ENCODE measurements at regions not wholly inside any gene's neighbourhood (a gene's known extent, or its start where the extent isn't known, plus 50 kb on each side); places are given as distances from the start of the nearest gene placed in this dataset.
"Not testable (repeated sequence)": the region's sequence is repeated elsewhere in the genome, so short reads cannot be mapped to it uniquely, and the experiment has no call there.

DNA sequence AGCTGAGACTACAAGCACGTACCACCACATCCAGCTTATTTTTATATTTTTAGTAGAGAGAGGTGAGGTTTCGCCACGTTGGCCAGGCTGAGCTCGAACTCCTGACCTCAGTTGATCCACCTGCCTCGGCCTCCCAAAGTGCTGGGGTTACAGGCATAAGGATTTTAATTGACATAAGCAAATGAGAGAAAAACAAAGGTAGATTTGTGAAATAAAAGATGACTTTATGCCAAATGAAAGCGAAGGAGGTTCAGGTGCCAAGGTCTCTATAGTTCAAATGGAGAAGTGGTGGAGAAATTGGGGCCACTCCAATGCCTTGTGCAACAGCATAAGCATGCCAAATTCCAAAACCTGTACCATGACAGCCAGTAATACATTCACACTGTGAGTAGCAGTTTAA lies 180.6 kb downstream of the MREG start:
- DNase-seq, result no peak

DNA sequence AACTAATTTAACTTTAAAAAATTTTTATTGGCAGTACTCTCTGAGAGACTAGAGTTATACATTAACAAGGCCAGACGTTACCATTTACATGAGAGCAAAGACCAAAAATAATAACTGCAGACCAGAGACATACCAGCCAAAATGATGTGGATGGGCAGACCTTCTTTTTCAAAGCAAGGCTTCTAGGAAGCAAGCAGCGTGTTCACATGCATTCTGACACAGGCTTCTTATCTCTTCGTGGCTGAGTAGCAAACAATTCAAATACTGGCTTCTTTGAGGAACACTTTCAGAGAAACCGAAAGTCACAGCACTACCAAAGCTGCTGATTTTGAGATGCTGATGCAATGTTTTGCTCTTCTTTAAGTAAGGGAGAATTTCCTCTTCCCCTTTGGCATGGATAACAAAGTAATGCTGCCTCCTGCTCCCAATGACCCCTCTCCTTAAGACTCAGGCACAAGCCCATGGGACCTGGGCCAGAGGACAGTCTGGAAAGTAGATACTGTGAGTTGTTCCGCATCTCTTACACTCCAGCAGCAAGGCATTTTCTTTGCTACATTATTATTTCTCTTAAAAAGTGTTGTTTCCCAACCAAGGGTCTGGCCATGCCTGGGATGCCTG lies 181.9 kb downstream of the MREG start:
- no peak for DNase-seq

DNA sequence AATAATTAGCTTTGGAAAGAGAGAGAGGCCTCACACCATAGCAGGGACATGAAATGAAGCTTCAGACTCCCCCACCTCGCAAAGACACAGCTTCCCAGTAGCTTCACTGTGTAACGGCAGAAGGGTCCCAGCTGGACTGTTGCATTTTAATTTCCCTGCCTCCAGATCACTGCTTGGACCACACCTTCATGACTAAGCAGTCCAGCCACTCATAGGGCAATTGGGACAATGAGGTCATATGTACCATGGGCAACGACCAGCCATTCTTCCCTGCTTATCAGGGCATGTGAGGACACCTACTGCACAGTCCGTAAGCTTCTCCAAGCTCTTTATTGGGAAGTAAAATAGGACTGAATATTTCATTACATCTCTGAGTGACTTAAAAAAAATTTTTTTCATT lies 183.0 kb downstream of the MREG start:
- no peak for DNase-seq

DNA sequence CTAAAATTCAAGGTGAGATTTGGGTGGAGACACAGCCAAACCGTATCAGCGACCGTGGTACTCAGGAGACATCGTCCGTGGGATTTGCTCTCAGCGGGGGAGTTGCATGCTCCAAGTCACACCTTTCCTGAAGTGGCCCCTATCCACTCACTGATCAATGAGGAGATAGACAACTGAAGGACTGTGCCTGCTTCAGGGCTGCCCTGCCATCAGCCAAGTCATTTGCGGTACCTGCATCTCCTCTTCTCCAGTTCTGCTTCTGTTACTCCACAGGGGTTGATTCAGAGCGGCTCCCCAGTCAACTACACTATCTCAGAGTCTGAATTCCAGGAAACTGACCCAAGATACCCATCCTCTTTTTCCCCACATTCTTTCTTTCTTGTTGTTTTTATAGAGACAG lies 184.1 kb downstream of the MREG start:
- DNase-seq, result no peak

DNA sequence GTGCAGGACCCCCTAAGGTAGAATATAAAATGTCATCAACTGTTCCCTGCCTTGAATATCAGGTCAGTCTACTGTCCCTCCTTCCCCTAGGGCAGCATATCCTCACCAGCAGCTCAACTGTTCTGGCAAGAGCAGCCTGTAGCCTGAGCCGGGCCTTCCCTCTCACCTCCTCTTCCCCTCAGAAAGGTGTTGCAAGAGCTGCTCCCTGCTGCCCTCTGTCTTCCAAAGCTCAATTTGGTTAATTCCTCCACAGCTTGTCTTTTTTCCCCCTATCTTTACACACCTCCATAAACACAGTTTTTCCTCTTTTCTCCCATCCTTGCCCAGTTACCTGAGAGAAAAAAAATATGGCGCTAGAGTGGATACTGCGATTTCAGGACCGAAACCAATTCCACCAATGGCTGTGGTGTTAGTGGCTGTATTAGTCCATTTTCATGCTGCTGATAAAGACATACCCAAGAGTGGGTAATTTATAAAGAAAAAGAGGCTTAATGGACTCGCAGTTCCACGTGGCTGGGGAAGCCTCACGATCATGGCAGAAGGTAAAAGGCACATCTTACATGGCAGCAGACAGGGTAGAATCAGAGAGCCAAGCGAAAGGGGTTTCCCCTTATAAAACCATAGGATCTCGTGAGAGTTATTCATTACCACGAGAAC lies 184.7 kb downstream of the MREG start:
- no peak for DNase-seq

DNA sequence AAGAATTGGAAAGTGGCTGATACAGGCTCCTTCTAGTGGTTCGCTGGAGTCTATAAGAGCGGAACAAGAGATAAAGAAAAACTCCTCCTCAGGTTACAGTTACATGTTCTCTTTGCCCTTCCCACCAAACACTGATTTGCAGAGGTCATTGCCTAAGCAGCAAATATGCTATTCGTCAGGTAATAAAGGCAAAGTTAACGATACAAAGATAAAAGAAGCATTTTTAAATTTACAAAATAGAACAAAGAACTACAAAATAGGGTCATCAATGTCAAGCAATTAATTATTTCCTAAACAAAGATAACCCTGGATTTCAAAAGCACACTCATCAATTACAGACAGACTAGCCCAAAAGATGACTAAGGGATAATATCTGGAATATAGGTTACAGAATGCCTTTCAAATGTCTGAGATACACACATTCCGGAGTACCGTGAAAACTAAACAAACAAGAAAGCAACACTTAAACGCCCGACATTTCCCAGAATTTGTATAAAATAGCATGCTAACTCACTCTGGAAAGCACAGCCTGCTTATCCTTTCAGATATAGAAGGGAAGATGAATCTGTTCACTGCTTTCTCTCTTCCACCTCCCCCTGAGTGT lies 186.4 kb downstream of the MREG start:
- no peak for DNase-seq

DNA sequence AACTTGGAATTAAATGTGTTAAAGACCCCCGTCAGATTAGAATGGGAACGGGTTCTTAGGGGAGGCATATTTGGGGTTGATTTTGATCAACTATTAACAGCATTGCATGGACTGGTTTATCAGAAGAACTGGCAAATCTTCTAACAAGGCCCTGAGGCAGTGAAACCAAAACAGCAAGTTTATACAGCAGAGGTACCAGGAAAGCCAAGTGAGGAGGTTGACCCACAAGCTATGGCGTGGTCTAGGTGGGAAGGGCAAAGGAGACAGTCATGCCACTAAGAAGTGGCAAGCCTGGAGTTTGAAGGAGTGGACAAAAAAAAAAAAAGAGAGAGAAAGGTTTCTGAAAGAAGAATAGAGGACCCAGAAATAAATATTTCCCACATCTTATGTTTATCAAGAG lies 187.0 kb downstream of the MREG start:
- no peak for DNase-seq

DNA sequence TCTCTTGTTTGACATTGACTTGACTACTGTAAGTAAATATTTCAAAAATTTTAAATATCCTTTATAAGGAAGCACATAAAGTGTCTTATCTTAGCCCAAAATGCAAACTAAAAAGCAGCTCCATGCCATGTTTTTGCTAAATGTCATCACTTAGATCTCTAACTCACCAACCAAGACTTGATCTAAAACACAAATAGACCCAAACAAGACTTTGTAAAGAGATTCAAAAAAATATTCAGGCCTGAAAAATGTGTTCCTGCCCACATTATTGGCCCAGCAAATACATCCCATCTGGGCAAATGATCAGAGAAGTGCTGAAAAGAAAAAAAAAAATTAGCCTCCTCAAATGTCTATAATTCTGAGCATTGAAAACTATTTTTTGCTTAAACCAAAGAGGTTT lies 187.6 kb downstream of the MREG start:
- no peak for DNase-seq

DNA sequence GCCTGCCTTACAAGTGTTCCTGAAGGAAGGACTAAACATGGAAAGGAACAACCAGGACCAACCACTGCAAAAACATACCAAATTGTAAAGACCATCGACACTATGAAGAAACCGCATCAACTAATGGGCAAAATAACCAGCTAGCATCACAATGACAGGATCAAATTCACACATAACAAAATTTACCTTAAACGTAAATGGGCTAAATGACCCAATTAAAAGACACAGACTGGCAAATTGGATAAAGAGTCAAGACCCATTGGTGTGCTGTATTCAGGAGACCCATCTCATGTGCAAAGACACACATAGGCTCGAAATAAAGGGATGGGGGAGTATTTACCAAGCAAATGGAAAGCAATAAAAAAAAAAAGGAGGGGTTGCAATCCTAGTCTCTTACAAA lies 192.1 kb downstream of the MREG start:
- DNase-seq, result not testable (repeated sequence)

DNA sequence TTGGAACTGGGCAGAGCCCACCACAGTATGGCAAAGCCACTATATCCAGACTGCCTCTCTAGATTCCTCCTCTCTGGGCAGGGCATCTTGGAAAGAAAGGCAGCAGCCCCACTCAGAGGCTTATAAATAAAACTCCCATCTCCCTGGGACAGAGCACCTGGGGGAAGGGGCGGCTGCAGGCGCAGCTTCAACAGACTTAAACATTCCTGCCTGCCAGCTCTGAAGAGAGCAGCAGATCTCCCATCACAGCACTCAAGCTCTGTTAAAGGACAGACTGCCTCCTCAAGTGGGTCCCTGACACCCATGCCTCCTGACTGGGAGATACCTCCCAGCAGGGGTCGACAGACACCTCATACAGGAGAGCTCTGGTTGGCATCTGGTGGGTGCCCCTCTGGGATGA lies 193.6 kb downstream of the MREG start:
- not testable (repeated sequence) for DNase-seq

DNA sequence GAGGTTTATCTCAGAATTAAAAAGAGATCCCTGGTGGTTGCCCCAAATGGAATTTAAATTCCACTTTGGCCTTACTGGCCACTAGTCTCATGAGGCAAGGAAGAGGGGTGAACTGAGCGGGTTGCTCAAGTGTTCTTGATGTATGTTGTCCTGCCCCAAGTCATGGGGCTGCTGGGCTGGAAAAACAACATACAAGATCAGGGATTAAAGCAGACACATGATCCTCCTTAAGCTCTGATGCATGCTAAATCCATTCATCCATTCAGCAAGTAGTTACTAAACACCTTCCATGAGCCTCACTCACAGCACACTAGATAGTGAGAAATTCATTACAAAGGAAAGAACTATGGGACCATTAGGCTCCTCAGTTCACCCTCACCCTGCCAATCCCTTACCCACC lies 196.3 kb downstream of the MREG start:
- DNase-seq, result no peak

DNA sequence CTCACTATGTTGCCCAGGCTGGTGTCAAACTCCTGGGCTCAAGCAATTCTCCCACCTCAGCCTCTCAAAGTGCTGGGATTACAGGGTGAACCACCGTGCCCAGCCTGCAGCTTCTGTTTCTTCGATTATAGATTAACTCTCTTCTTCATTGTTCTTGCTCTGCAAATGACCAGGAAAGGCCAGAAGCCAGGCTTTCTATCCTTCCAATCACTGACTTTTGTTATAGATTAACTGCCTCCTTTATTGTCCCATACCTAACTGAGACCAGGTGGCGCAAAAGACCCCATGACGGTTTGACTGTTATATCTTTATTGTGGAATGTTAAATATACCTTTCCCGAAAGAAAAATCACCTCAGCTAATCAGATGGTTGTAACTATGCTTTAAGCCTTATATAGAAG lies 196.9 kb downstream of the MREG start:
- no peak for DNase-seq

DNA sequence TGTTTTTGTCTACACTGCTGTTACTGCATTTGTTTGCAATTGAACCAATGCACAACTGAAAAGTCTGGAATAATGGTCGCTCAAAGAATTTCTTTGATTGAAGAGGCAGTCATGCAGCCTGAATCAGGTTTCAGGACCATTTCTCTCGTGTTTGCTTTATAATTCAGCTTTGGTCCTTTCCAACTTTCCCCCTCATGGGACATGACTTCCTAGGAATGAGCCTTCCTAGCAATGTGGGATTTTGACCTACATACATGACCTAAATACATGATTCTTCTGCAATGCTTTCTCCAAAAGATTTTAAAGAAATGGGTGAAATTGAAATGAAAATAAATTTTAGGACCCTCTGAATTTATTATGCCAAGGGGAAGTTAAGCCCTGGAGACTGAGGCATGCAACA lies 197.4 kb downstream of the MREG start:
- no peak for DNase-seq

DNA sequence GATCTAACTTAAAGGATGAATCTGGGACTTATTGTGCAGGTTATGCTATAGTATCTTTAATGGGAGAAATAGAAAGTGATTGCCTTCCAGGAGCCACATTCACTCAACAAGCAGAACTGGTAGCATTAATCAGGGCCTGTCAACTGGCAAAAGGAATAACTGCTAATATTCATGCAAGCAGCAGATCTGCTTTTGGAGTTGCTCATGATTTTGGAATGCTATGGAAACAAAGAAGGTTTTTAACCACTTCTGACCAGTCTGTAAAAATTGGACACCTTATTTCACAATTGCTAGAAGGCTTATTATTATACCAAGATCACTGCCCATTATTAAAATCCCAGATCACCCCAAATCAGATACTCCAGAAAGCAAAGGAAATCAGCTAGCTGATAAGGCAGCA lies 200.4 kb downstream of the MREG start:
- no peak for DNase-seq

DNA sequence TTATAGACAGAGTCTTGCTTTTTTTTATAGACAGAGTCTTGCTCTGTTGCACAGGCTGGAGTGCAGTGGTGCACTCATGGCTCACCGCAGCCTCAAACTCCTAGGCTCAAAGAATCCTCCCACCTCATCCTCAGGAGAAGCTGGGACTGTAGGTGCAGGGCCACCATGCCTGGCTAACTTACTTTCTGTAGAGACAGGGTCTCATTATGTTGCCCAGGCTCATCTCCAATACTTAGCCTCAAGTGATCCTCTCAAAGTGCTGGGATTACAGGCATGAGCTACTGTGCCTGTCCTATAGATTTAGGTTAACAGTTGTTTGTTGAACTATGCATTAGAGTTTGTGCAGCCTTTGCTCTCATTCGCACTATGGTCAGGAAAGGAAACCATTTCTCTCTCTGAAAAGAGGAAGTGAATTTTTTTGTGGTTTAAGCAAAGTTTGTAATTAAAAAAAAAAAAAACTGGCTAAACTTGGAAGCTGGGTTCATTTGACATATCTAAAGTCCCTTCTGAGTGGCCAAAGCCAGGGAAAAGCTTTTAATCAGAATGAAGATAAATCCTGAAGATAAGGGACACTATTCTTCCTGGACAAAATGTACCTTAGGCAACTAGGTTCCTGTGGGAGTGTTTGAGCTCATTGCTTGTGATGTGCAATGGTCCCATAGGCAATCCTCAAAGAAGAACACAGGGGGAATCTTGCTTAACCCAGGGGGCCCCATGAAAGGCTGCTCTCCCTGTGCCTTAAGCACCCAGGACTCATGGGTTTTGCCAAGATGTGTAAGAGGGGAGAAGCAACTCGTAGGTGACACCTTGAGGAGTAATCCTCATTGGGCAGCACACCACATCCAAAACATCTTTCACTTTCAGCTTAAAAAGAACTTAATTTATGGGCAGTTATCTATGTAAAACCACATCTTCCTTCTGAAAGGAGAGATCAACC lies 201.7 kb downstream of the MREG start:
- DNase-seq, result no peak

DNA sequence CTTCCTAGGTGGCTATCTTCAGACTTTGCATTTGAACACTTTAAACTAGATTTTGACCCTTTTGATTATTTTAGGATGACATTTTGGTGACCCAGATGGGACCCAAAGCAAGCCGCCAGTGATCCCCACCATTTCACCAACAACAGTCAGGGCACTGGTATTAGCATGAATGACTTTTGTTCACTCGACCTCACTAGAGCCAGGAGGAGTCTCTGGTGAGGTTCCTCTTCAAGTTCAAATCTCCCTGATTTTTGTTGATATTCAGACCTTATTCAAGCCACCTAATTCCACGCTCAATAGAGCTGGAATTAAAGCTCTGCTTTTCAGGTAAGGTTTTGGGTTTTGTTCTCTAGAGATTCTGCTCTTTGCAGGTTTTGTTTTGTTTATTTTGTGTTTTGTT lies 202.3 kb downstream of the MREG start:
- DNase-seq, result no peak

DNA sequence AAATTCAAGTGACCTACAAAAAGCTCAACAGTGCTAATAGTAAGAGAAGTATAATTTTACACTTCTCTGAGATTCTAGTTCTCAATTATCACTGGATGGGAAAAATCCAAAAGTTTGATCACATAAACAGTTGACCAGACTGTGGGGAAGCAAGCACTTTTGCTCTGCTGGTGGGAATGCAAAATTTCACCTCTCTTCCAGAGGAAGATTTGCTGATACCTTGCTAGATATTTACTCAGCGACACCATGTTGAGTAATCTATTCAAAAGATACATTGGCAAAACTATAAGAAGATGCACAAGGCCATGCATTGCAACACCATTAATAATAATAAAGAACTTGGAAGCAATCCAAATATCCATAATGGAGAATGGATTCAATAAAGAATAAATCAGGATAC lies 204.4 kb downstream of the MREG start:
- DNase-seq, result no peak

DNA sequence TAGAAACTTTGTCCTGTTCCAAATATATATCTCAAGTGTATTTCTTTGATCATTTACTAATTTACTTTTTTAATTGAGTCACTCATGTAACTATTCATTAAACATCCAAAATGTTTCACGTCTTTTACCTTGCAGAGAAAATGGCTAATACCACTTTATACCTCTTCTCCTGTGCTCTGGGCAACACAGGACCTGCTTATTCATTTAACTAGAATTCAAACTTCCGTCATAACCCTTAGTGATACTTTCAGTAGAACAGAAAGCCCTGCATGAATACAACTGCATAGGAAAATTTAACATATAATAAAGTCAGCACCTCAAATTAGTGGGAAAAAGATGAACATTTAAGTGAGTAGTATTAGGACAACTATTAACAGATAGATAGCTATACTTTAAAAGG lies 205.2 kb downstream of the MREG start:
- no peak for DNase-seq

DNA sequence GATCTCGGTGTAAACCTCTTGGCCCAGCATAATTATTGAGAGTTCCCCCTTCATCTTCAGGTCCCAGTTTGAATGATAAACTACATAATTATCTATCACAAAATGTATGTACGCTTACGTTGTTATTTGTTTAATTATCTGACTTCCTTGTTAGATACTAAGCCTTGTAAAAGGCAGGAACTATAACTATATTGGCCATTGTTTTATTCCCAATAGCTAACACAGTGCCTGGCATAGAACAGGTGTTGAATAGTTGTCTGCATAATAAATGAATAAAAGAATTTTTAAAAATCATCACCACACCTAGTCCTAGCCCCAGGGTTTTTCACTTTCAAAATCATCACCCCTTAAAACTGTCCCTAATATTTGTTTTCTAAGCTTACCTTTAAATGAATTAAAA lies 207.9 kb downstream of the MREG start:
- no peak for DNase-seq

DNA sequence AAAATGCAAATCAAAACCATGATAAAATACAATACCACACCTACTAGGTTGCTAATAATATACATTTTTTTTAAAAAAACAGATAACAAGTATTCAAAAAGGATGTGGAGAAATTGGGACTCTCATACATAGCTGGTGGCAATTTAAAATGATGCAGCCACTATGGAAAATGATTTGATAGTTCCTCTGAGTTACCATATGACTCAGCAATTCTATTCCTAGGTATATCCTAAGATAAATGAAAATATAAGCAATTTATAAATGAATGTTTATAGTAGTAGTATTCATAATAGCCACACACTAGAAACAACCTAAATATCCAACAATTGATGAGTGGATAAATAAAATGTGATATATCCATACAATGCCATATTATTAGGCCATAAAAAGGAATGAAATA lies 210.2 kb downstream of the MREG start:
- DNase-seq, result no peak

DNA sequence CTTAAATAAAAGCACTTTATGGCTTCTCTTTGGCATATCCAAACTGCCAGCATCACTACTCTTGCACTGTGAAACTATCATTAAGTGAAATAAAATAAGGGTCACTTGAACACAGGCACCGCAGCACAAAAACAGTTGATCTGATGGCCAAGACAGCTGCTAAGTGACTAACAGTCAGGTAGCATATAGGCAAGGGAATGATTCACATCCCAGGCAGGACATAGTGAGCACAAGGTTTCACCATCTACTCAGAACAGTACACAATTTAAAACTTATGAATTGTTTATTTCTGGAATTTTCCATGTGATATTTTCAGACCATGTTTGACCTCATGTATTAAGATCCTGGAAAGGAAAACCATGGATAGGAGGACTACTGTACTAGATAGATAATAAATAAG lies 214.2 kb downstream of the MREG start:
- DNase-seq, result no peak

DNA sequence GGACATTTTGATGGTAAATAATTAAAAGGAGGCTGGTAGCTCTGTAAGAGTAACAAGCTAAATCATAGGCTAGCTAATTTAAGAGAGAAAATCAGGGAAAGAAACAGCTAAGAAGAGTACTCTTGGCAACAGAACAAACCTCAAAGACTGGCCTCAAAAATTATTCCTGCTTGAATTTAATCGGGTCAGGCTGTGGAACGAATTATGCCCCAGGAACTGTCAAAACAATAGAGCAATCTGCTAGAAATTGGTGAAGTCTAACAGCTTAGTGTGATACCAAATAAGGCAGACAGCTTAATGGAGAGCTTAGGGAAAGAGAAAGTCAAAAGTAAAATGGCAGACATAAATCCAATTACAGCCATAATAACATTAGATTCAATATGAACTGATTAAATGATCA lies 215.7 kb downstream of the MREG start:
- DNase-seq, result no peak

Measured in muscle of arm (tissue), 1 donor.